ENCODE measurements at regions not wholly inside any gene's neighbourhood (a gene's known extent, or its start where the extent isn't known, plus 50 kb on each side); places are given as distances from the start of the nearest gene placed in this dataset.

DNA sequence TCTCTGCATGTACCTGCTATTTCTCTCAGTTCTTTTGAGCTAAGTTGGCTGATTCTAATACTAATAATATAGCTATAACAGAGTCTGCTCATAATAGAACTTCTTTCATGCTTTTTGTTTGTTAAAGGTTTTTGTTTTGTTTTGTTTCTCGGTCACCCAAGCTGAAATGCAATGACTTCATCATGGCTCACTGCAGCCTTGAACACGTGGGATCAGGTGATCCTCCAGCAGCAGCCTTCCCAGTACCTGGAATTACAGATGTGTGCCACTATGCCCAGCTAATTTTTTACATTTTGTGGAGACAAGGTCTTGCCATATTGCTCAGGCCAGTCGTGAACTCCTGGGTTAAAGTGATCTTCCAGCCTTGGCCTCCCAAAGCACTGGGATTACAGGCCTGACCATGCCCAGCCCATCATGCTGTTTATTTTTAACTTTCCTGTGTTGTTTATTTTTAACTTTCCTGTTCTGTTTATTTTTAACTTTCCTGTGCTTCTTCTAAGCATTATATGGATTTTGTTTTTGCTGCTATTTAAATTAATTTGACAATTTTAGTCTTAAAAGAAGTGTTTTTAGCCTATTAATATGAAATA lies 763.8 kb upstream of the CDH7 start:
- DNase-seq (ENCODE audit: low read depth, low spot score): no peak
- H3K9me3 ChIP-seq (ENCODE audit: control insufficient read depth, insufficient read depth, low read length): peaks cover 23% of the 10 kb centered on the region
- TF ChIP-seq, protein P1, sequence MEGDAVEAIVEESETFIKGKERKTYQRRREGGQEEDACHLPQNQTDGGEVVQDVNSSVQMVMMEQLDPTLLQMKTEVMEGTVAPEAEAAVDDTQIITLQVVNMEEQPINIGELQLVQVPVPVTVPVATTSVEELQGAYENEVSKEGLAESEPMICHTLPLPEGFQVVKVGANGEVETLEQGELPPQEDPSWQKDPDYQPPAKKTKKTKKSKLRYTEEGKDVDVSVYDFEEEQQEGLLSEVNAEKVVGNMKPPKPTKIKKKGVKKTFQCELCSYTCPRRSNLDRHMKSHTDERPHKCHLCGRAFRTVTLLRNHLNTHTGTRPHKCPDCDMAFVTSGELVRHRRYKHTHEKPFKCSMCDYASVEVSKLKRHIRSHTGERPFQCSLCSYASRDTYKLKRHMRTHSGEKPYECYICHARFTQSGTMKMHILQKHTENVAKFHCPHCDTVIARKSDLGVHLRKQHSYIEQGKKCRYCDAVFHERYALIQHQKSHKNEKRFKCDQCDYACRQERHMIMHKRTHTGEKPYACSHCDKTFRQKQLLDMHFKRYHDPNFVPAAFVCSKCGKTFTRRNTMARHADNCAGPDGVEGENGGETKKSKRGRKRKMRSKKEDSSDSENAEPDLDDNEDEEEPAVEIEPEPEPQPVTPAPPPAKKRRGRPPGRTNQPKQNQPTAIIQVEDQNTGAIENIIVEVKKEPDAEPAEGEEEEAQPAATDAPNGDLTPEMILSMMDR (IDR thresholded peaks at IDR 0.05; ENCODE audit: low read depth, low read length): no peak
- CTCF ChIA-PET: no interaction called here
- POLR2A ChIA-PET: no interaction called here
- no peaks in the 10 kb centered on the region for H3K27me3 ChIP-seq (ENCODE audit: control insufficient read depth, insufficient read depth, low read length)
- H3K27ac ChIP-seq (ENCODE audit: low read depth, low read length): no peak overlapping the region
- no peak overlapping the region for H3K4me3 ChIP-seq (ENCODE audit: low read depth, low read length)

GRCh38 chr18:64983497-64984238 lies 767.1 kb upstream of the CDH7 start:
- H3K27ac ChIP-seq (ENCODE audit: low read depth, low read length): no peak overlapping the region
- H3K4me3 ChIP-seq (ENCODE audit: low read depth, low read length): no peak overlapping the region
- POLR2A ChIA-PET: no interaction called here
- peaks cover 20% of the 10 kb centered on the region for H3K9me3 ChIP-seq (ENCODE audit: control insufficient read depth, insufficient read depth, low read length)
- no peaks in the 10 kb centered on the region for H3K27me3 ChIP-seq (ENCODE audit: control insufficient read depth, insufficient read depth, low read length)
- CTCF ChIA-PET: no interaction called here
- no peak for DNase-seq (ENCODE audit: low read depth, low spot score)
- TF ChIP-seq, protein P1 (IDR thresholded peaks at IDR 0.05; ENCODE audit: low read depth, low read length): no peak

GRCh38 chr18:64982414-64983055 lies 768.3 kb upstream of the CDH7 start:
- CTCF ChIA-PET: no interaction called here

GRCh38 chr18:64981915-64982314 lies 768.9 kb upstream of the CDH7 start:
- ChIA-PET CTCF (no interaction called here), POLR2A (no interaction called here)
- no peak for DNase-seq (ENCODE audit: low read depth, low spot score)
- Histone ChIP-seq H3K27ac (ENCODE audit: low read depth, low read length) (no peak overlapping the region), H3K27me3 (ENCODE audit: control insufficient read depth, insufficient read depth, low read length) (no peaks in the 10 kb centered on the region), H3K9me3 (ENCODE audit: control insufficient read depth, insufficient read depth, low read length) (peaks cover 14% of the 10 kb centered on the region), H3K4me3 (ENCODE audit: low read depth, low read length) (no peak overlapping the region)
- TF ChIP-seq, protein P1 (IDR thresholded peaks at IDR 0.05; ENCODE audit: low read depth, low read length): no peak

More at GRCh38 chr18:64982414-64983055, 768.3 kb upstream of the CDH7 start:
- no peak for DNase-seq (ENCODE audit: low read depth, low spot score)
- TF ChIP-seq, protein P1 (IDR thresholded peaks at IDR 0.05; ENCODE audit: low read depth, low read length): no peak
- Histone ChIP-seq H3K4me3 (ENCODE audit: low read depth, low read length) (no peak overlapping the region), H3K27ac (ENCODE audit: low read depth, low read length) (no peak overlapping the region), H3K9me3 (ENCODE audit: control insufficient read depth, insufficient read depth, low read length) (peaks cover 16% of the 10 kb centered on the region), H3K27me3 (ENCODE audit: control insufficient read depth, insufficient read depth, low read length) (no peaks in the 10 kb centered on the region)
- POLR2A ChIA-PET: no interaction called here

- peaks cover 14% of the 10 kb centered on the region for H3K9me3 ChIP-seq (ENCODE audit: control insufficient read depth, insufficient read depth, low read length)
- no peak overlapping the region for H3K4me3 ChIP-seq (ENCODE audit: low read depth, low read length)
- ChIA-PET CTCF (no interaction called here), POLR2A (no interaction called here)
- no peaks in the 10 kb centered on the region for H3K27me3 ChIP-seq (ENCODE audit: control insufficient read depth, insufficient read depth, low read length)
- no peak overlapping the region for H3K27ac ChIP-seq (ENCODE audit: low read depth, low read length)
- TF ChIP-seq, protein P1 (IDR thresholded peaks at IDR 0.05; ENCODE audit: low read depth, low read length): no peak
- DNase-seq (ENCODE audit: low read depth, low spot score): no peak
Measured at GRCh38 chr18:64979791-64980190, 771.0 kb upstream of the CDH7 start.
